NCI-H526 (cell line): ENCODE measurements at regions not wholly inside any gene's neighbourhood (a gene's known extent, or its start where the extent isn't known, plus 50 kb on each side); places are given as distances from the start of the nearest gene placed in this dataset.
"Not testable (repeated sequence)": the region's sequence is repeated elsewhere in the genome, so short reads cannot be mapped to it uniquely, and the experiment has no call there.

Experiments used
- DNase-seq, 2 experiments: peaks; one replicate each; lab custom pipeline; 2025; lab: John Stamatoyannopoulos, UW

DNA sequence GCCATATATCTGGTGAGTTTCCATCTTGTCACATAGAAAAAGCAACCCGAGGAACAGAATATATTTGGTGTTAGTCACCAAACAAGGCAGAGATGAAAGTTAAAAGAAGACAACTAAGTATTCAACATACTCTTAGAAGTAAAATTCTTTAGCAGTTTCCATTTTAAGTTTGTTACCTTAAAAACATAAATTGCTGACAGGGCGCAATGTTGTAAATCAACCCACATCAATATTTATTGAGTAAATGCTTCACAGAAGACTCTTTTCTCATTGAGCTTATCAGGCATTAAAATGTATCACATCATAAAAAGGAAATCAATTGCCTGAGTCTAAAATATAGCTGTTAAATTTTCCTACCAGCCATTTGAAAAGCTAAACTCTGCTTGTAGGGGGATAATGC lies 603.0 kb downstream of the FBXO15 start:
- no peak for DNase-seq

- DNase-seq, result no peak
Observed at GRCh38 chr18:73544032-73544431, 603.6 kb downstream of the FBXO15 start.

DNA sequence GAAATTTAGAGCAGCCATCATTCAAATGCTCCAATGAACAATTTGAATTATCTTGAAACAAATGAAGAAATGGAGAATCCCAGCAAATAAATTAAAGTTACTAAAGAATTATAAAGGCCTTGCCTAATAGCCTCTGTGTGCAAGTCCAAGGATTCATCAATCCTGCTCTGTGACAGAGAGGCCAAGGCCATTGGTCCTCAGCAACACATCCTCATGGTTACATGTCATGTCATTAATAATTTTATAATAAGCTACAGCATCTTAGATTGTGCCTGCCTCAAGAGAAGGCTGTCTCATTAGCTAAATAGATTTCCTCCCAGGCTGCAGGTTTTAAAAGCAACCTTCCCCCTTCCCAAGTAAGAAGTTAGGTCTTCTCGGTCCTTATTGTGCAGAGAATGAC lies 611.6 kb downstream of the FBXO15 start:
- no peak for DNase-seq

DNA sequence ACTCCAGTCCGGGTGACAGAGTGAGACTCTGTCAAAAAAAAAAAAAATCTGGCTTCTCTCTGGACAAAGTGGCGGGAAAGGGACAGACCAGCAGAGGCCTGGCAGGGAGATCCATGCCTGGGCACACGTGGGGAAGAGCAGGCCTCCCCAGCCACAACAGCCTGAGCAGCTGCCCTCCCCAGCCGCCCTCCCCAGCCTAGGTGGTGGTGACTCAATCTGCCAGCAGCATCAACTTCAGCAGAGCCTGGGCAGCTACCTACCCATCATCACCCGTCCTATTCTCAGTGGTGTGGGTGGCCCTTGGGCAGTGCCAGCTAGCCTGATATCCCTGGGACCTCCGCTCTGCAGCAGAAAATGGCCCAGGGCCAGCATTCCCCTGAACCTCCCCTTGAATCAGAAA lies 612.4 kb downstream of the FBXO15 start:
- DNase-seq, result no peak

DNA sequence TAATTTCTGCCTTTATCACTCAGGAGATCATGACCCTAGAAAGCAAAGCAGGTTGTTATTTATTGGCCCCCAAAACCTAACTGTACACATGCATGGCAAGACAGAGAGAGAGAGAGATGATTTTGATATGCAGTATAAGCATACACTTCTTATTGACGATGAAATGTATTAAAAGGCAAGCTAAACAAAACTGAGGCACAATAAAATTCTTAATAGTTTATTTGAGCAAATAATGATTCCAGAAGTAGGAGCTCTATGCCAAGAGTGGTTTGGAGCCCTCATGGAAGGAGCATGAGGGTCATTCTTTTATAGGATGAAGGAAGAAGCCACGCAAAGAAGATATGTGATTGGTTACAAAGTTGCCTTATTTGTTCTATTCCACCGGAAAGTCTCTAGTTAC lies 616.0 kb downstream of the FBXO15 start:
- DNase-seq, result no peak

DNA sequence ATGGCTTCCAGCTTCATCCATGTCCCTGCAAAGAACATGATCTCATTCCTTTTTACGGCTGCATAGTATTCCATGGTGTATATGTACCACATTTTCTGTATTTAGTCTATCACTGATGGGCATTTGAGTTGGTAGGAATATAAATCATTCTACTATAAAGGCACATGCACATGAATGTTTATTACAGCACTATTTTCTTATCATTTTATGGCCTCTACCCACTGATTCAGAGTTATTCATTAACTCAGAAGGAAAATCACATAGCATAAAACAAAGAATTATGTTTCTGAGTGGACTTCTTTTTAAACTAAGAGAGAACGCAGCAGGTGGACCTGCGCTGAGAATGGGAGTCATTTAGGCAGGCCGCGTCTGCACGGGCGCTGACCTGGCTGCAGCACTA lies 619.6 kb downstream of the FBXO15 start:
- DNase-seq, result no peak

DNA sequence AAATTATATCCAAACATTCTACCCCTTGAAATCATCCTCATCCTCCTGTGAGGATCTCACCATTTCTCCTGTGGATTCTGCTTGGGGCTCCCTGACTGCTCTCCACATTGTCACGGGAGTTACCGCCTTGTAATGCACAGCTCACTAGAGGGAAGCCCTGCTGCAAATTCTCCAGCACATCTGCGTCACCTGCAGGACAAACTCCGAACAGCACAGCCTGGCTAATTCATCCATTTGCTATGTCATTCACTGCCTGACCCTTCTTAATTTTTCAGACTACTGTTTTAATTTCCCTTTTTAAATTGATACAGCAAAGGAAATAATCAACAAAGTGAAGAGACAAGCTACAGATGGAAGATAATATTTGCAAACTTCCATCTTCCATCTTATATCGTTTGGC lies 627.4 kb downstream of the FBXO15 start:
- DNase-seq, result peak in 1 of 2 experiments; percentile 17

- not testable (repeated sequence) for DNase-seq
Observed at GRCh38 chr18:73516056-73516455, 631.6 kb downstream of the FBXO15 start.

- DNase-seq, result no peak
Observed at GRCh38 chr18:73514449-73514848, 633.2 kb downstream of the FBXO15 start.

GRCh38 chr18:73511771-73512503 lies 635.7 kb downstream of the FBXO15 start:
- no peak for DNase-seq

GRCh38 chr18:73509460-73509859 lies 638.2 kb downstream of the FBXO15 start:
- no peak for DNase-seq

- DNase-seq, result no peak
Observed at GRCh38 chr18:73503326-73503725, 635.5 kb upstream of the NETO1 start.

- DNase-seq, result no peak
Observed at GRCh38 chr18:73487966-73488365, 620.2 kb upstream of the NETO1 start.

DNA sequence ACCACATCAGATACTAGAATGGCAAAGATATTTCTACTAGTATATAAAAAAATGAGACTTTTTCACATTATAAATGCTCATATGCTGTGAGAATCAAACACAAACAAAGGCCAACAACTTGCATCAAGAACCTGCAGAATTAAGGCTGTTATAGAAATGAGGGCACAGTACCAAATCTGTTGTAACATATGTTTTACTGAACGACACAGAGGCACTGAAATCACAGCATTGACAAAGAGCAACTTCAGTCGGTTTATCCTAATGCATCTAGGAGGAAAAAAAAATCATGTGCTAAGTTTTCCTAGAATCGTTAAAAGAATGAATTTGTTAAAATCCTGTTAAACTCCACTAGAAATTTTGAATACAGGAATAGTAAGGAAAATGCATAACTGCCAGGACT lies 617.4 kb upstream of the NETO1 start:
- no peak for DNase-seq

DNA sequence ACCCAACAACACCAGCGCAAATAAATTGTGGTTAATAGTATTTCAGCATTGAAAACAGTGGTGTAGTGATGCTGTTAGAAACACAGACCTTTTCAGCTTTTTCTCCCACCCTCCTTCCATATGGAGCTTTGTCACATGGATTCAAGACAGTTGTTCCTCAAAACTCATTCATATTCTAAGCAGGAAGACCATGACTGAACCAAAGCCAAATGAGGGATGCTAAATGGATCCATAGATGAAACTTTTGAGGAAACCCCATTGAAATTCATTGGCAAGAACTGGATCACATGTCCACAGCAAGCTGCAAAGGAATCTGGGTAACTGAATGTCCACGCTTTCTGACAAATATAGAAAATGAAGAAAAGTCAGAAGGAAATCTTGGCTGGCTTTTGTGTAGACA lies 615.1 kb upstream of the NETO1 start:
- DNase-seq, result no peak

DNA sequence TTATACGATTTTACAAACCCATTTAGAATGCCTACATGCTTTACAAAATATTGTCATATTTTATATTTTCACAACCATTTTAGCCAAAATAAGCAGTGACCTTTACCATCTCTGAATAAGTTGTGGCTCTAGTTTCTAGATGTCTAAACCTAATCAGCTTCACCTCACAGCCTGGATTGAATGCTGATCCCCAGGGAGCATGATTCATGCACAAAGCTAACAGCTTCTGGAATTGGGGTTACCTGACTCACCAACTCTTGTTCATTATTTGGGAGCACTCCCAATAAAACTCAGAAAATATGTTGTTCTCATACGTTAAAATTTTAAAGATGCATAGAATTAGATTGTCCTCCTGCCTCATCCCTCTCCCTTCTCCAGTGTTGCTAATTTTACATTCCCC lies 611.7 kb upstream of the NETO1 start:
- DNase-seq, result no peak

- no peak for DNase-seq
Observed at GRCh38 chr18:73478191-73478590, 610.4 kb upstream of the NETO1 start.

- DNase-seq, result no peak
Observed at GRCh38 chr18:73476031-73476430, 608.2 kb upstream of the NETO1 start.

GRCh38 chr18:73462092-73462491 lies 594.3 kb upstream of the NETO1 start:
- no peak for DNase-seq

DNA sequence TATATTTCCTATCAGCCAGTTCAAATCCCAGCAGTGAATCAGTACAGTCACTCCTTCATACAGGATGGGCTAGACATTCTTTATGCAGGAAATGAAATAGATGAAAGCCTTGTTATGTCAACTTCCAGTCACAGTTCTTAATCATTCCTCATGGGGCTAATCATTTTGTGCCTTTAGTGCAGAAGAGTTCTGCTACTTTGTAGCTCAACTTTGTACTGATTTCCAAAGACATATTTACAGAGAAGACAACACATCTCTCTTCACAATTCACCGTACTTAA lies 593.9 kb upstream of the NETO1 start:
- no peak for DNase-seq

DNA sequence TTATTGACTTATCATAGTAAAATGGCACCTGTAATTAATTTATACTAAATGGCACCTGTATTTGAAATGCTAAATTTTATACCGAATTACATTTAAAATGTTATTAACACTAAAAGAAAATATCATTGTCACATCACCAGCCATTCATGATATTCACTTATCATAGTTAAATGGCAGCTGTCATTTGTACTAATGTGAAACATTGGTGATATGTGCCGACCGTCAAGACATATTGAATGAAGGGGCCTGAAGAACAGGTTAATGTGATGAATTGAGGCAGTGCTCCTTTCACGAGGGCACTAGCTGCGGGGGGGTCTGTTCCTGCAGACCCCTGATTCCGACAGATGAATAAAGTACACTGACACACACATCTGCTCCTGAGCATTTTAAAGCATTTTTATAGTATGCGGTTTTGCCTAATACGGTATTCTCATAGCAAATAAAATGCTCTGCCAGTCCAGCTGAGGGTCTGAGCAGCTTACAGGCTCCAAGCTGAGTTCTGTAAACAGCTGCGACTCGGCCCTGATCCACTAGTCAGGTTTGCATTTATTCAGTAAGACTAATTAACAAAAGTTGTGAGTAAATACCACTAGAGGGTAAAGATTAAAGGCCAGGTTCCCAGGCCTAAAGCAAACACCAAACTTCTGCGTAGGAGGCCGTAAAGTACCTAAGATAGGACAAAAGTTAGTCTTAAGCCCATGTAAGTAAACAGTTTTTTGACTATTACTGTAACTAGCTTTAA lies 593.4 kb upstream of the NETO1 start:
- no peak for DNase-seq

- DNase-seq, result no peak
Observed at GRCh38 chr18:73458186-73458964, 590.6 kb upstream of the NETO1 start.

- no peak for DNase-seq
Observed at GRCh38 chr18:73456643-73457042, 588.9 kb upstream of the NETO1 start.
